Keratinocyte (primary cell): ENCODE measurements at regions not wholly inside any gene's neighbourhood (a gene's known extent, or its start where the extent isn't known, plus 50 kb on each side); places are given as distances from the start of the nearest gene placed in this dataset.

Experiments
- CTCF ChIP-seq, 3 experiments: IDR thresholded peaks in 1 of 3; conservative IDR thresholded peaks in 1 of 3; optimal IDR thresholded peaks in 1 of 3; 2 replicates in 2 of 3; 3 replicates in 1 of 3; pipeline versions ENCODE3 to v1.5.1; 2011; ENCODE audit warnings: low read length in 3 of 3, mild to moderate bottlenecking in 3 of 3, moderate library complexity in 2 of 3, control low read depth in 1 of 3, inconsistent platforms in 1 of 3; ENCODE audit not compliant: insufficient read depth in 2 of 3; ENCODE audit errors: extremely low read depth in 1 of 3
- EZH2 ChIP-seq: IDR thresholded peaks from one replicate; pipeline ENCODE4 v1.6.1; 2012; ENCODE audit warnings: inconsistent platforms, mild to moderate bottlenecking, low read length, moderate library complexity

GRCh38 chr2:194103941-194104659 is 1552.9 kb upstream of the SLC39A10 start:
- TF ChIP-seq CTCF (optimal IDR thresholded peaks at IDR 0.05 in 1 of 3, IDR thresholded peaks at IDR 0.05 in 1 of 3, conservative IDR thresholded peaks at IDR 0.05 in 1 of 3; ENCODE audit: extremely low read depth in 1 of 3, insufficient read depth in 2 of 3, low read length in 3 of 3), result no peak
- TF ChIP-seq EZH2, result no peak
